Parathyroid adenoma (tissue), 2 donors: ENCODE measurements at regions not wholly inside any gene's neighbourhood (a gene's known extent, or its start where the extent isn't known, plus 50 kb on each side); places are given as distances from the start of the nearest gene placed in this dataset.

ENCODE experiments used
- H2AFZ ChIP-seq: fragments of 300-600 bp; sonication (generic); one replicate; pipeline ENCODE4 v1.7.0; 2017; ENCODE audit warnings: antibody characterized with exemption, mild to moderate bottlenecking
- H3K27ac ChIP-seq: fragments of 300-600 bp; sonication (generic); one replicate; pipeline ENCODE4 v1.7.0; 2017
- H3K27me3 ChIP-seq: fragments of 300-600 bp; sonication (generic); one replicate; pipeline ENCODE4 v1.7.0; 2017; ENCODE audit warnings: low read length; ENCODE audit not compliant: control insufficient read depth, insufficient read depth
- H3K36me3 ChIP-seq: fragments of 300-600 bp; sonication (generic); one replicate; pipeline ENCODE4 v1.7.0; 2017; ENCODE audit warnings: low read length; ENCODE audit not compliant: control insufficient read depth, insufficient read depth
- H3K4me1 ChIP-seq: fragments of 300-600 bp; sonication (generic); one replicate; pipeline ENCODE4 v1.7.0; 2017; ENCODE audit warnings: control low read depth
- H3K4me2 ChIP-seq: fragments of 300-600 bp; sonication (generic); one replicate; pipeline ENCODE4 v1.7.0; 2017; ENCODE audit warnings: low read length
- H3K4me3 ChIP-seq: fragments of 300-600 bp; sonication (generic); one replicate; pipeline ENCODE4 v1.7.0; 2017; ENCODE audit warnings: low read depth, low read length
- H3K79me2 ChIP-seq: fragments of 300-600 bp; sonication (generic); one replicate; pipeline ENCODE4 v1.7.0; 2017; ENCODE audit warnings: control low read depth
- H3K9ac ChIP-seq: fragments of 300-600 bp; sonication (generic); one replicate; pipeline ENCODE4 v1.7.0; 2017; ENCODE audit warnings: mild to moderate bottlenecking
- H3K9me3 ChIP-seq: fragments of 300-600 bp; sonication (generic); one replicate; pipeline ENCODE4 v1.7.0; 2017; ENCODE audit warnings: low read length; ENCODE audit not compliant: control insufficient read depth
- CTCF ChIP-seq: fragments of 300-600 bp; sonication (generic); IDR thresholded peaks from one replicate; pipeline ENCODE4 v1.7.0; 2017; ENCODE audit warnings: antibody characterized with exemption, mild to moderate bottlenecking
- donor health status: primary hyperparathyroidism.

GRCh38 chrX:23501974-23502373 is 165.3 kb upstream of the PRDX4 start:
- H3K4me3 ChIP-seq: no peak overlapping the region
- TF ChIP-seq CTCF: no peak
- H3K9me3 ChIP-seq: no peaks in the 10 kb centered on the region
- no peaks in the 10 kb centered on the region for H3K36me3 ChIP-seq
- H3K79me2 ChIP-seq: no peaks in the 10 kb centered on the region
- no peaks in the 10 kb centered on the region for H3K27me3 ChIP-seq
- no peak overlapping the region for H2AFZ ChIP-seq
- H3K4me1 ChIP-seq: no peaks in the 10 kb centered on the region
- H3K4me2 ChIP-seq: no peak overlapping the region
- no peak overlapping the region for H3K27ac ChIP-seq
- H3K9ac ChIP-seq: no peak overlapping the region

- H2AFZ ChIP-seq: no peak overlapping the region
- no peaks in the 10 kb centered on the region for H3K79me2 ChIP-seq
- H3K4me3 ChIP-seq: no peak overlapping the region
- no peak overlapping the region for H3K4me2 ChIP-seq
- H3K27ac ChIP-seq: no peak overlapping the region
- no peaks in the 10 kb centered on the region for H3K4me1 ChIP-seq
- no peaks in the 10 kb centered on the region for H3K36me3 ChIP-seq
- H3K27me3 ChIP-seq: no peaks in the 10 kb centered on the region
- H3K9me3 ChIP-seq: no peaks in the 10 kb centered on the region
- TF ChIP-seq CTCF: no peak
- no peak overlapping the region for H3K9ac ChIP-seq
These were observed 163.3 kb upstream of the PRDX4 start for GRCh38 chrX:23503835-23504539.

- Histone ChIP-seq H3K36me3 (no peaks in the 10 kb centered on the region), H3K9ac (no peak overlapping the region), H3K9me3 (no peaks in the 10 kb centered on the region), H3K27ac (no peak overlapping the region), H2AFZ (no peak overlapping the region), H3K4me3 (no peak overlapping the region), H3K4me2 (no peak overlapping the region), H3K27me3 (no peaks in the 10 kb centered on the region), H3K4me1 (no peaks in the 10 kb centered on the region), H3K79me2 (no peaks in the 10 kb centered on the region)
- TF ChIP-seq CTCF: no peak
These were observed 162.8 kb upstream of the PRDX4 start for GRCh38 chrX:23504540-23504884.

GRCh38 chrX:23504895-23505294 is 162.4 kb upstream of the PRDX4 start:
- TF ChIP-seq CTCF: no peak
- no peaks in the 10 kb centered on the region for H3K27me3 ChIP-seq
- no peaks in the 10 kb centered on the region for H3K9me3 ChIP-seq
- no peak overlapping the region for H2AFZ ChIP-seq
- no peaks in the 10 kb centered on the region for H3K79me2 ChIP-seq
- H3K4me2 ChIP-seq: no peak overlapping the region
- H3K27ac ChIP-seq: no peak overlapping the region
- H3K36me3 ChIP-seq: no peaks in the 10 kb centered on the region
- H3K4me1 ChIP-seq: no peaks in the 10 kb centered on the region
- H3K9ac ChIP-seq: no peak overlapping the region
- H3K4me3 ChIP-seq: no peak overlapping the region
